Spleen (tissue), 11 donors: ENCODE measurements at regions not wholly inside any gene's neighbourhood (a gene's known extent, or its start where the extent isn't known, plus 50 kb on each side); places are given as distances from the start of the nearest gene placed in this dataset.

Source experiments
- DNase-seq: peaks from one replicate; pipeline ENCODE4 v3.0.0-alpha.2; 2020
- H3K27ac ChIP-seq, 8 donors: fragments of 200-600 bp; sonication (generic) in 7 of 8; 1 replicate in 4 of 8; 2 replicates in 4 of 8; pipeline versions ENCODE4 v1.5.0 to v1.8.0; 2016 to 2021; ENCODE audit warnings: inconsistent platforms in 4 of 8, mild to moderate bottlenecking in 4 of 8, moderate library complexity in 1 of 8
- H3K27me3 ChIP-seq, 7 donors: fragments of 200-600 bp; sonication (generic) in 6 of 7; replicated peaks in 1 of 7; 1 replicate in 4 of 7; 2 replicates in 3 of 7; pipeline versions ENCODE4 v1.5.0 to v1.8.0; 2016 to 2021; ENCODE audit warnings: inconsistent platforms in 3 of 7, mild to moderate bottlenecking in 1 of 7
- H3K36me3 ChIP-seq, 6 donors: fragments of 200-600 bp; sonication (generic) in 5 of 6; 1 replicate in 4 of 6; 2 replicates in 2 of 6; pipeline versions ENCODE4 v1.5.0 to v1.8.0; 2016 to 2021; ENCODE audit warnings: inconsistent platforms in 2 of 6
- H3K4me1 ChIP-seq, 6 donors: fragments of 200-600 bp; sonication (generic) in 5 of 6; 1 replicate in 3 of 6; 2 replicates in 3 of 6; pipeline versions ENCODE4 v1.5.0 to v1.8.0; 2016 to 2021; ENCODE audit warnings: inconsistent platforms in 3 of 6
- H3K4me3 ChIP-seq, 8 donors: fragments of 200-600 bp; sonication (generic) in 7 of 8; 1 replicate in 4 of 8; 2 replicates in 4 of 8; pipeline versions ENCODE4 v1.5.0 to v1.8.0; 2016 to 2021; ENCODE audit warnings: inconsistent platforms in 4 of 8, mild to moderate bottlenecking in 4 of 8, moderate library complexity in 2 of 8
- H3K9me3 ChIP-seq, 8 donors: fragments of 200-600 bp; sonication (generic) in 7 of 8; 1 replicate in 4 of 8; 2 replicates in 4 of 8; pipeline versions ENCODE4 v1.5.0 to v1.8.0; 2016 to 2021; ENCODE audit warnings: inconsistent platforms in 4 of 8
- POLR2A ChIP-seq, 3 donors: fragments of 450-650 bp; IDR thresholded peaks; one replicate each; pipeline ENCODE4 v1.5.1; 2017; ENCODE audit warnings: antibody characterized with exemption in 3 of 3, mild to moderate bottlenecking in 1 of 3
- POLR2AphosphoS5 ChIP-seq, 3 donors: sonication (generic); formaldehyde crosslinking; IDR thresholded peaks; one replicate each; pipeline ENCODE4 v1.5.1; 2017; ENCODE audit warnings: antibody characterized with exemption in 3 of 3
- WGBS, 5 donors: extraction: QIAGEN DNeasy Blood & Tissue Kit in 3 of 5; methylation state at CpG; one replicate each; pipeline versions ENCODE4 v1.1.5 to v1.1.7; 2013 to 2018; 5-methylcytosine and 5-hydroxymethylcytosine counted together
- intact Hi-C: fragments of 100-400 bp; cut with DNase I; formaldehyde crosslinking; loops from one replicate; pipeline ENCODE4 v1.15.0; 2023; ENCODE audit warnings: low total_unique reads
- TF ChIP-seq, protein P1 (sequence below), 11 experiments: fragments of 200-600 bp in 7 of 11; fragments of 450-650 bp in 4 of 11; sonication (generic) in 4 of 11; IDR thresholded peaks in 8 of 11; conservative IDR thresholded peaks in 3 of 11; 1 replicate in 7 of 11; 2 replicates in 4 of 11; pipeline versions ENCODE4 v1.4.0 to v1.8.0; 2016 to 2021; ENCODE audit warnings: antibody characterized with exemption in 11 of 11, inconsistent platforms in 4 of 11, mild to moderate bottlenecking in 1 of 11
- donor health status: healthy with polysubstance abuse.
- donor health status: DM: no; HTN: no; CAD: no; lungs with moderate emphysema.
- donor health status: DM: no; HTN: no; CAD: no.
- donor health status: Bipolar disorder and iron deficiency.
- donor health status: healthy.
- donor health status: DM: no; HTN: no; CAD: no.
- donor health status: DM: yes; HTN: yes; CAD: no.

GRCh38 chr16:13436641-13437412, 483.1 kb upstream of the ERCC4 start:
- no peaks in the 10 kb centered on the region for H3K36me3 ChIP-seq
- intact Hi-C loops, result no loop called here
- TF ChIP-seq, protein P1, sequence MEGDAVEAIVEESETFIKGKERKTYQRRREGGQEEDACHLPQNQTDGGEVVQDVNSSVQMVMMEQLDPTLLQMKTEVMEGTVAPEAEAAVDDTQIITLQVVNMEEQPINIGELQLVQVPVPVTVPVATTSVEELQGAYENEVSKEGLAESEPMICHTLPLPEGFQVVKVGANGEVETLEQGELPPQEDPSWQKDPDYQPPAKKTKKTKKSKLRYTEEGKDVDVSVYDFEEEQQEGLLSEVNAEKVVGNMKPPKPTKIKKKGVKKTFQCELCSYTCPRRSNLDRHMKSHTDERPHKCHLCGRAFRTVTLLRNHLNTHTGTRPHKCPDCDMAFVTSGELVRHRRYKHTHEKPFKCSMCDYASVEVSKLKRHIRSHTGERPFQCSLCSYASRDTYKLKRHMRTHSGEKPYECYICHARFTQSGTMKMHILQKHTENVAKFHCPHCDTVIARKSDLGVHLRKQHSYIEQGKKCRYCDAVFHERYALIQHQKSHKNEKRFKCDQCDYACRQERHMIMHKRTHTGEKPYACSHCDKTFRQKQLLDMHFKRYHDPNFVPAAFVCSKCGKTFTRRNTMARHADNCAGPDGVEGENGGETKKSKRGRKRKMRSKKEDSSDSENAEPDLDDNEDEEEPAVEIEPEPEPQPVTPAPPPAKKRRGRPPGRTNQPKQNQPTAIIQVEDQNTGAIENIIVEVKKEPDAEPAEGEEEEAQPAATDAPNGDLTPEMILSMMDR (IDR thresholded peaks at IDR 0.05 in 8 of 11, conservative IDR thresholded peaks at IDR 0.05 in 3 of 11), result no peak
- TF ChIP-seq POLR2AphosphoS5 (IDR thresholded peaks at IDR 0.05) (no peak), POLR2A (IDR thresholded peaks at IDR 0.05) (no peak)
- H3K4me3 ChIP-seq, result no peak overlapping the region
- H3K27me3 ChIP-seq, result no peaks in the 10 kb centered on the region
- H3K4me1 ChIP-seq, result no peaks in the 10 kb centered on the region
- H3K27ac ChIP-seq, result no peak overlapping the region
- no peak for DNase-seq
- WGBS, 5 donors, result 60 to 66% (median 64%) methylated on average over 8 of the region's 8 CpGs
- peaks cover 0 to 3% (median 0%) of the 10 kb centered on the region in 8 donors for H3K9me3 ChIP-seq

GRCh38 chr16:13437413-13437795, 482.6 kb upstream of the ERCC4 start:
- no peak overlapping the region for H3K27ac ChIP-seq
- H3K4me3 ChIP-seq, result no peak overlapping the region
- no peaks in the 10 kb centered on the region for H3K36me3 ChIP-seq
- WGBS, 5 donors, result 72 to 90% (median 76%) methylated on average over 5 of the region's 5 CpGs
- TF ChIP-seq POLR2A (IDR thresholded peaks at IDR 0.05), result no peak
- H3K27me3 ChIP-seq, result no peaks in the 10 kb centered on the region
- no peak for DNase-seq
- H3K4me1 ChIP-seq, result no peaks in the 10 kb centered on the region
- peaks cover 0 to 3% (median 0%) of the 10 kb centered on the region in 8 donors for H3K9me3 ChIP-seq
- intact Hi-C loops, result no loop called here

GRCh38 chr16:13438064-13438463, 481.9 kb upstream of the ERCC4 start:
- WGBS, 5 donors, result 64 to 81% (median 69%) methylated on average over 6 of the region's 6 CpGs
- intact Hi-C loops, result no loop called here

GRCh38 chr16:13439766-13440165, 480.2 kb upstream of the ERCC4 start:
- Histone ChIP-seq H3K27me3 (no peaks in the 10 kb centered on the region), H3K27ac (no peak overlapping the region), H3K4me1 (no peaks in the 10 kb centered on the region), H3K4me3 (no peak overlapping the region), H3K36me3 (no peaks in the 10 kb centered on the region), H3K9me3 (peaks cover 0 to 3% (median 0%) of the 10 kb centered on the region in 8 donors)
- WGBS, 5 donors, result 81 to 86% (median 85%) methylated on average over 9 of the region's 9 CpGs
- TF ChIP-seq POLR2AphosphoS5 (IDR thresholded peaks at IDR 0.05), result no peak
- no peak for TF ChIP-seq POLR2A (IDR thresholded peaks at IDR 0.05)
- TF ChIP-seq, protein P1 (IDR thresholded peaks at IDR 0.05 in 8 of 11, conservative IDR thresholded peaks at IDR 0.05 in 3 of 11), result no peak
- no peak for DNase-seq
- intact Hi-C loops, result no loop called here

More at GRCh38 chr16:13438064-13438463, 481.9 kb upstream of the ERCC4 start:
- Histone ChIP-seq H3K36me3 (no peaks in the 10 kb centered on the region), H3K27ac (no peak overlapping the region), H3K27me3 (no peaks in the 10 kb centered on the region), H3K9me3 (peaks cover 0 to 3% (median 0%) of the 10 kb centered on the region in 8 donors), H3K4me3 (no peak overlapping the region), H3K4me1 (no peaks in the 10 kb centered on the region)
- no peak for DNase-seq
- TF ChIP-seq, protein P1 (IDR thresholded peaks at IDR 0.05 in 8 of 11, conservative IDR thresholded peaks at IDR 0.05 in 3 of 11), result no peak
- TF ChIP-seq POLR2AphosphoS5 (IDR thresholded peaks at IDR 0.05) (no peak), POLR2A (IDR thresholded peaks at IDR 0.05) (no peak)
